HG02798 (cell line): ENCODE measurements at regions not wholly inside any gene's neighbourhood (a gene's known extent, or its start where the extent isn't known, plus 50 kb on each side); places are given as distances from the start of the nearest gene placed in this dataset.
A peak's percentile ranks its signal among the peaks of the same experiment; 100 is the strongest.

Experiments
- ATAC-seq: cut with Tn5 transposase; IDR thresholded peaks from one replicate; pipeline ENCODE4 v1.9.1; 2021; ENCODE audit warnings: mild to moderate bottlenecking; ENCODE audit not compliant: unreplicated experiment, poor library complexity

DNA sequence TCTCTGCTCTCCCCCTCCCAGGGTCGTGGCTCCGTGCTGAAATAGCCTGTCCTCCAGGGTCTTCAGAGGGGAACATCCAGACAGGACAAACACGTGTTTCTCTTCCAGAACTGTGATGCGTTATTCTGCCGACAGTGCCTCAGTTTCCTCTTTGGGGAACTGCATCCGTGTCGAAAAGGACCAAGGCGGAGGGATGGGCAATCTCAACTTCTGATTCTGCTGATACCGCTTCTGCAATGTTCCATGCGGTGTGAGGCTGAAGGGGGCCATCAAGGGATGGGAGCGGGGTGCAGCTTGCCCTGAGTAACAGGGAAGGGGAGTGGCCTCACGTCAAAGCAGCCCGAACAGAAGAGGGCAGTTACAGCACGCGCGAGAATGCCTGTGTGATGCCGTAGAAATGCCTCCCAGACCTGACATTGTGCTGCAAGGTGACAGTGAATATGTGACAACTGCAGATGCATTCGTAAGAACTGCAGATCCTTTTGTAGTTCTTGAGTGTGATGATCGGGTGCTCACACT lies 275.7 kb downstream of the SHQ1 start:
- ATAC-seq, result no peak

GRCh38 chr3:72571638-72572114 lies 276.6 kb downstream of the SHQ1 start:
- ATAC-seq, result no peak

DNA sequence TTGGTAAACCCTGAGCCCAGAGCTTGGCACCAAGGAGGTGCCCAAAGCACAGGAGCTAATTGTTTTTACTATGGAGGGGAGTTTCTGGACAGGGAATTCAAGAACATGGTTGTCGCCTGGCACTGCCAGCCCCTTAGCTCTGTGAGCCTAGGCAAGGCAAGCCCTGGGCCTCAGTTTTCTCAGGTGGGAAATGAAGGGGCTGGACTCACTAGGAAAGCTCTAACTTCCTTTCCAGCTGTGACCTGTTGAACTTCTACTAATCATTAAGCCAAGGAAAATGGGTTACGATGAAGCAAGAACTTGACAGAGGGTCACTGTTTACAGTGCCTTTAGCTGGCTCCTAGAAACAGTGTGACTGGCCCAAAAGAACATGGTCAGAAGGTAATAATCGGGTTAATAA lies 277.2 kb downstream of the SHQ1 start:
- ATAC-seq, result no peak

- ATAC-seq, result no peak
These were observed 278.3 kb downstream of the SHQ1 start for GRCh38 chr3:72569754-72570440.

GRCh38 chr3:72568083-72568482 lies 280.2 kb downstream of the SHQ1 start:
- ATAC-seq, result no peak

GRCh38 chr3:72567474-72567873 lies 280.8 kb downstream of the SHQ1 start:
- ATAC-seq, result no peak

DNA sequence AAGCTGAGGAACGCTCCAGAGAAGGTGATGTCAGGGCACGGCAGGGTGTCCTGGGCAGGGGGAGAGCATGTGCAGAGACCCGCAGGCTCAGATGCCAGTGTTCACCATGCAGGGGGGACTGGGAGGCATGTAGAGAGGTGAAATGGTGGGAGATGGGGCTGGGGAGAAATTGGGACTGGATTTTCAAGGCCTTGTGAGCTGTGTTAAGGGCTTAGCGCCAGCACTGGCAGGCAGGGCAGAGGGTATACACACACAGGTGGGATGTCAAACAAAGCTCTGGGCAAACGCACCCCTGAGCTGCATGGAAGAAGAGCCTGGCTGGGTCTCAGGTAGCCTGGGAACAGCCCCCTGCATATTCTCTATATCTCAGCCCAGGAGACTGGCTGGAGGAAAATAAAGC lies 282.7 kb downstream of the SHQ1 start:
- no peak for ATAC-seq

DNA sequence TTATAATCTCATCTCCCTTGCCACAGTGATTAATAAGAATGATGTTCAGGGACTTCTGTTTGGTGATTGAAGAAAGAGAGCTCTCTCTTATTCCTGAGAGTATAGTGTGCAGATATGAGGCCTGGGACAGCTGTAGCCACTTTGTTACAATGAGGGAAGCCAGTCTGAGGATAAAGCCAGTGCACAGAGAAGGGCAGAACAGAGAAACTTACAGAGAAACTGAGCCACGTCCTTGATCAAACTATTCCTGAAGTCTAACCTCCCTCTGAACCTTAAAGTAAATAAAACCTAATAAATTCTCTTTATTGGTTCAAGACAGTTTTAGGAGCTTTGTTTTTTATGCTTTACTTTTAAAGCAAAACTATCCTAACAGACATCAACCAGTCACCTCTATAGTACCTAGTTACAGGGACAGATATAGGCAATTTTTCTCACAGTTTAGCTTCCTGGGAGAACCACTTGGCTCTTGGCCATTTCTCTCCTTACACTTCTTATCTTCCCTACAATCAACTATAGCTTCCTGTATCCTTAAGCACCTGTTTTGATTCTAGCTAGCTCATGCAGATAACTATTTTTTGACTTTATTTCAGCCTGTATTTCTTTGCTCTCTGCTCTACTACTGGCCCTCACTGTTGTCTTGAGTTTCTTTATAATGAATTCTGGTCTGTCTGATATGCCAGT lies 284.4 kb downstream of the SHQ1 start:
- no peak for ATAC-seq

GRCh38 chr3:72560846-72561675 lies 287.2 kb downstream of the SHQ1 start:
- ATAC-seq, result no peak

DNA sequence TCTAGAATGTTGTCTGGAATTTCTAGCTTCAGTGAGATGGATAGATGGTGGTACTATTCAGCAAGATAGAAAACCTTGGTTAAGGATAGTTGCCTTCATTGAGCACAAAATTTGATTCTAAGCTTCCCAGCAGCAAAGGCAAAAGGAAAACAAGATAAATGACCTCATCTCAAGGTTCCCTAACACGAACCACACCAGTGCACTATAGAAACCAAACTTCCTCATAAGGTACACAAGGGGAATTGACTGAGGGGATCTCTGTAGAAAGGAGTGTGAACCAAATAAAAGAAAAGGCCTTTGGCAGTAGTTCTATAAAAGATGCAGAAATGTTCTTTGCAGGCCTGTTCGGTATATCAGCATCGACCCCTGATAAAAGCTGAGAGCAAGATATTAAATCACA lies 288.9 kb downstream of the SHQ1 start:
- no peak for ATAC-seq

- ATAC-seq, result no peak
These were observed 290.2 kb downstream of the SHQ1 start for GRCh38 chr3:72558001-72558400.

DNA sequence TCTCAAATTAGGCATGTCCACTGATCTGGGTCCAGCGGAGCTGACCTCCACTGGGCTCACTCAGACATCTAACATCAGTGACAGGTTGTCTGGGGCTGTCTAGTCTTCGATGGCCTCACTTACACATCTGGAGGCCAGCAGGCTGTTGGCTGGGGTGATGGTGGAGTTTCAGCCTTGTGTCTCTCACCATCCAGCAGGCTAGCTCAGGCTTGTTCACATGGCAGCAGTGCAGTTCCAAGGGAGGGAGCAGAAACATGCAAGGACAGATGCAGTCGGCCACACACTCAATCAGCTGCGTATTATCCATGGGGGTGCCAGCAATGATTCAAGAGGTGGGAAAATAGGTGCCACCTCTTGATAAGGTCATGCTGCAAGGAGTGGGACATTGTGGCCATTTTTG lies 292.5 kb downstream of the SHQ1 start:
- no peak for ATAC-seq

- ATAC-seq, result no peak
These were observed 293.6 kb downstream of the SHQ1 start for GRCh38 chr3:72554689-72555088.

DNA sequence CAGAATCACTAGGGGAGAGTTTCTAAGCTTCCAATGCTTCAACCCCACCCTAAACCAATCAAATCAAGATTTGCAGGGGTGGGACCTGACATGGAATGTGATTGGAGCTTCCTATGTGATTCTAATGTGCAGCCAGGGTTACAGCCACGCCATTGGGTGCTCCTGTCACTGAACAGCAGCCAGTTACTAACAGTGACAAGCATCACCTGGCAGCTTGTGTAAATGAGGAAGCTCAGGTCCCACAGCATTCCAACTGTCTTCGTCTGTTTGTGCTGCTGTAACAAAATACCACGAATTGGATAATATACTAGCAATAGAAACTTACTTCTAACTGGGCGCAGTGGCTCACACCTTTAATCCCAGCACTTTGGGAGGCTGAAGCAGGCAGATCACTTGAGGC lies 294.9 kb downstream of the SHQ1 start:
- no peak for ATAC-seq

GRCh38 chr3:72550582-72551262 lies 297.5 kb downstream of the SHQ1 start:
- ATAC-seq, result peak; percentile 74

DNA sequence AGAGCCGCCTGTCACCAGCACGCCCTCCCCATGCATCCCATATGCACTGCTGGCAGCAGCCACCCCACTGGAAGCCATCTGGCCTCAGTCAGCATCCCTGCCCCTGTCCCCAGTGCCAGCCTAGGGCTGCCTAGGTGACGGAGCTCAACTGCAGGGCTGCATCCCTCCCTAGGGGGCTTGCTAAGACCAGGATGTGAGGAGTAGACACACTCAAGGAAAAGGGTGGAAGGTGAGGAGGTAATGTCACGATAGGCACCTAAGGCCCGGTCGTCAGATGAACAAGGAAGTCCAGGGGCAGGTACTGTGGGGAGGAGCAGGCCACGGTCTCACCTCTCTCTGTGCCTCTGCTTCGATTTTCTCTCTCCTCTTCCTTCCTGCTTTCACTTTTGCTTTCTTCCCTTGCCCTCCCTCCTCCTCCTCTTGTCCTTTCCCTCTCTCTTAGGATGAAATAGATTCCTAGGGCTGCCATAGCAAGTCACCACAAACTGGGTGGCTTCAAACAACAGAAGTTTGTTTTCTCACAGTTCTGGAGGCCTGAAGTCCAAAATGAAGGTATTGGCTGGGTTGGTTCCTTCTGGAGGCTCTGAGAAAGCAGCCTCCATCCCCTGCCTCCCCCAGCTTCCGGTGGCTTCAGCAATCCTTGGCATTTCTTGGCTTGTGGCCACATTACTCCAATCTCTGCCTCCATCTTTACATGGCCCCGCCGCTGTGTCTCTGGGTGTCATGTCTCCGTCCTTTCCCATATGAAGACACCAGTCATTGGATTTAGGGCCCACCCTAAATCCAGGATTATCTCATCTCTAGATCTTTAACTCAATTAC lies 298.3 kb downstream of the SHQ1 start:
- ATAC-seq, result peak; percentile 55

GRCh38 chr3:72548981-72549380 lies 299.3 kb downstream of the SHQ1 start:
- ATAC-seq, result no peak

GRCh38 chr3:72548461-72548860 lies 299.8 kb downstream of the SHQ1 start:
- no peak for ATAC-seq

DNA sequence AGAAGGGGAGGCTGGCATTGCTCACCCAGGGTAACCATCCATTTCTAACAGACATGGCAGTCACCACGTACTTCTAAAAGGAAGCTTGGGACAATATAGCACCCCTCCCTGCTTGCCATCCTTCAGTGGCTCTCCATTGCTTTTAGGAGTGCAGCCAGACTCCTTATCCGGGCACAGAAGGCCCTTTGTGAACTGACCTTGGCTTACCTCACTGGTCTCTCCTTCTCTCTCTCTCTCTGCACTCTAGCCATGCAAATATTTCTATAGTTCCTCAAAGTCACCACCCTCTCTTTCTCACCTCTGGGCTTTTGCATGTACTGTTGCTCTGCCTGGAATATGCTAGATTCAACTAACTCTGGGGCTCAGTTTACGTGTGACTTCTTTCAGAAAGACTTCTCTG lies 301.1 kb downstream of the SHQ1 start:
- no peak for ATAC-seq

DNA sequence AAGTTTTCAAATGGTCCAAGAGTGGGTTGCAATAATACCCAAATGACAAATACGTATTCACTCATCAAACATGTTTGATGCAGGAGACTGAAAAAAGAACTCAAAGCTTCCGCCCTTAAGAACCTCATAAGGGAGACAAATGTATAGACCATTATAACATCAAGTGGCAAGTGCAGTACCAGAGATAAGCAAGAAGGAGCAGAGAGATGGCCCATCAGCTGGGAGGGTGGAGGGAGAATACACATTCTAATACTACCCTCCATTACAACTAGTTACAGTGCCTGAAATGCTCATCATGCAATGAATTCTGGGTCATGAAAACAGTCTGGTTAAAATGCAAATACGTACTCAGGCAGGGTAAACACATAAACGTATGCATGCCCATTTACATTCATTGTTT lies 304.0 kb downstream of the SHQ1 start:
- no peak for ATAC-seq
